A549 (cell line): ENCODE measurements at regions not wholly inside any gene's neighbourhood (a gene's known extent, or its start where the extent isn't known, plus 50 kb on each side); places are given as distances from the start of the nearest gene placed in this dataset.

Experiments used
- ATAC-seq, 2 experiments: fragments of 200-7000 bp in 1 of 2; fragments of >200 bp in 1 of 2; cut with Nextera tagmentation in 1 of 2; cut with Tn5 transposase in 1 of 2; 3 replicates each; pipeline versions ENCODE4 v1.8.0 to v1.9.1; 2018 to 2020; ENCODE audit warnings: mild to moderate bottlenecking in 1 of 2, moderate library complexity in 1 of 2
- CTCF ChIA-PET: fragments of 300-600 bp; sonication (Branson Sonifier 250); formaldehyde crosslinking; extraction: SDS; loops from one replicate; lab custom pipeline; 2021; ENCODE audit warnings: antibody characterized with exemption, inconsistent platforms; lab: Yijun Ruan, JAX
- POLR2A ChIA-PET: fragments of 350-600 bp; formaldehyde crosslinking; extraction: SDS; loops from one replicate; lab custom pipeline; 2021; ENCODE audit warnings: antibody characterized with exemption, inconsistent platforms; lab: Yijun Ruan, JAX
- DNase-seq, 2 experiments: peaks; one replicate each; pipeline versions ENCODE4 v3.0.0 to v3.0.0-alpha.2; 2011 to 2016; ENCODE audit warnings: low read depth in 1 of 2, low spot score in 1 of 2
- FAIRE-seq: peaks from 2 replicates; lab custom pipeline; 2011; peaks lifted over from hg19 to GRCh38; lab: Jason Lieb, UNC
- H3K27ac ChIP-seq, 2 experiments: fragments of >200 bp; sonication (Bioruptor Twin); formaldehyde crosslinking; 3 replicates each; pipeline ENCODE4 v1.5.1; 2016 to 2017
- H3K4me1 ChIP-seq: fragments of >200 bp; sonication (Bioruptor Twin); formaldehyde crosslinking; 3 replicates; pipeline ENCODE4 v1.6.1; 2016
- H3K4me2 ChIP-seq: fragments of >200 bp; sonication (Bioruptor Twin); formaldehyde crosslinking; 3 replicates; pipeline ENCODE4 v1.6.1; 2016
- H3K4me3 ChIP-seq: fragments of >200 bp; sonication (Bioruptor Twin); formaldehyde crosslinking; 3 replicates; pipeline ENCODE4 v1.5.1; 2016
- H3K9me3 ChIP-seq: fragments of >200 bp; sonication (Bioruptor Twin); formaldehyde crosslinking; 3 replicates; pipeline ENCODE4 v1.6.1; 2016
- BHLHE40 ChIP-seq: IDR thresholded peaks from 2 replicates; pipeline ENCODE4 v1.6.1; 2012; ENCODE audit warnings: low read depth, low read length, inconsistent platforms
- CHD2 ChIP-seq: fragments of 150-350 bp; IDR thresholded peaks from 2 replicates; pipeline ENCODE4 v1.6.1; 2014; ENCODE audit warnings: low read length; ENCODE audit not compliant: partially characterized antibody
- EP300 ChIP-seq, 2 experiments: fragments of >200 bp; sonication (Bioruptor Twin); formaldehyde crosslinking; IDR thresholded peaks; 2 replicates in 1 of 2; 3 replicates in 1 of 2; pipeline ENCODE4 v1.6.1; 2016 to 2017
- ESRRA ChIP-seq: fragments of 150-350 bp; IDR thresholded peaks from 2 replicates; pipeline ENCODE4 v1.6.1; 2014; ENCODE audit warnings: mild to moderate bottlenecking, low read length, borderline replicate concordance
- FOSB ChIP-seq: fragments of 250-450 bp; sonication (Bioruptor Pico); IDR thresholded peaks from 2 replicates; pipeline ENCODE4 v1.5.0; 2020; ENCODE audit warnings: mild to moderate bottlenecking, moderate library complexity
- FOXS1 ChIP-seq: fragments of 250-450 bp; sonication (Bioruptor Pico); IDR thresholded peaks from 2 replicates; pipeline ENCODE4 v1.5.0; 2020; ENCODE audit warnings: mild to moderate bottlenecking, moderate library complexity
- HEYL ChIP-seq: fragments of 250-450 bp; sonication (Bioruptor Pico); IDR thresholded peaks from 2 replicates; pipeline ENCODE4 v1.8.0; 2021; ENCODE audit warnings: mild to moderate bottlenecking, moderate library complexity
- MAFK ChIP-seq: fragments of 450-650 bp; IDR thresholded peaks from 2 replicates; pipeline ENCODE4 v1.6.1; 2014; ENCODE audit not compliant: partially characterized antibody
- MAX ChIP-seq: IDR thresholded peaks from 2 replicates; pipeline ENCODE4 v1.6.1; 2012
- NFE2L2 ChIP-seq: fragments of 150-350 bp; conservative IDR thresholded peaks from 2 replicates; pipeline ENCODE4 v1.6.1; 2014; ENCODE audit warnings: low read length
- NPAS2 ChIP-seq: fragments of 250-450 bp; sonication (Bioruptor Pico); IDR thresholded peaks from 2 replicates; pipeline ENCODE4 v1.8.0; 2022; ENCODE audit warnings: mild to moderate bottlenecking, moderate library complexity, borderline replicate concordance
- NR3C1 ChIP-seq: fragments of >200 bp; sonication (Bioruptor Twin); formaldehyde crosslinking; IDR thresholded peaks from 3 replicates; pipeline ENCODE4 v1.6.1; 2017
- PBX3 ChIP-seq: IDR thresholded peaks from 2 replicates; pipeline ENCODE4 v1.6.1; 2012
- POLR2A ChIP-seq: IDR thresholded peaks from 2 replicates; pipeline ENCODE4 v1.6.1; 2012; ENCODE audit warnings: mild to moderate bottlenecking, low read length
- RARB ChIP-seq: fragments of 250-450 bp; sonication (Bioruptor Pico); IDR thresholded peaks from 2 replicates; pipeline ENCODE4 v1.8.0; 2021; ENCODE audit warnings: mild to moderate bottlenecking, moderate library complexity
- REST ChIP-seq: fragments of 200-600 bp; sonication (generic); IDR thresholded peaks from 2 replicates; pipeline ENCODE4 v1.6.1; 2016; ENCODE audit warnings: antibody characterized with exemption, mild to moderate bottlenecking, moderate library complexity
- RFX5 ChIP-seq: fragments of 450-650 bp; IDR thresholded peaks from 2 replicates; pipeline ENCODE4 v1.7.1; 2014; ENCODE audit warnings: antibody characterized with exemption, mild to moderate bottlenecking, moderate library complexity
- RNF2 ChIP-seq: fragments of 200-600 bp; sonication (generic); IDR thresholded peaks from 2 replicates; pipeline ENCODE4 v1.6.1; 2016; ENCODE audit warnings: low read depth, mild to moderate bottlenecking, antibody characterized with exemption, moderate library complexity, borderline replicate concordance
- SREBF2 ChIP-seq: fragments of 450-650 bp; IDR thresholded peaks from 2 replicates; pipeline ENCODE4 v1.6.1; 2014; ENCODE audit warnings: mild to moderate bottlenecking, moderate library complexity
- ZC3H11A ChIP-seq: fragments of 450-650 bp; IDR thresholded peaks from 2 replicates; pipeline ENCODE4 v1.6.1; 2014; ENCODE audit warnings: antibody characterized with exemption, mild to moderate bottlenecking
- ZNF302 ChIP-seq: fragments of 250-450 bp; sonication (Bioruptor Pico); IDR thresholded peaks from 2 replicates; pipeline ENCODE4 v1.9.0; 2021; ENCODE audit warnings: inconsistent platforms, mild to moderate bottlenecking, moderate library complexity
- WGBS: methylation state at CpG from one replicate; pipeline ENCODE4 v1.1.6; 2017; ENCODE audit errors: missing lambda C conversion rate; 5-methylcytosine and 5-hydroxymethylcytosine counted together

GRCh38 chr6:12507636-12508035, 208.9 kb upstream of the PHACTR1 start:
- no peak overlapping the region for H3K4me3 ChIP-seq
- CTCF ChIA-PET, result no interaction called here
- H3K4me1 ChIP-seq, result 0 out of 3 replicates have a peak, but pooled peaks cover 8% of the 10 kb centered on the region
- DNase-seq, result no peak
- WGBS, result 72% methylated on average over 3 of the region's 3 CpGs
- H3K9me3 ChIP-seq, result no peaks in the 10 kb centered on the region
- H3K4me2 ChIP-seq, result no peak overlapping the region
- no peak for ATAC-seq
- H3K27ac ChIP-seq, result peak overlapping the region in 1 of 2 experiments; percentile 22; a peak in 2 of 6 replicates
- no peak for FAIRE-seq
- POLR2A ChIA-PET, result no interaction called here
- TF ChIP-seq REST (no peak), ESRRA (no peak), SREBF2 (no peak), RFX5 (no peak), CHD2 (no peak), RARB (CRISPR knock-in tag) (no peak), ZC3H11A (no peak), ZNF302 (CRISPR knock-in tag) (no peak), RNF2 (no peak), FOXS1 (no peak), EP300 (IDR thresholded peaks at IDR 0.05) (no peak), MAX (no peak), FOSB (CRISPR knock-in tag) (no peak), NFE2L2 (no peak), POLR2A (no peak)
- TF ChIP-seq, all 56 proteins: peak for 0

- no peak overlapping the region for H3K27ac ChIP-seq
- H3K4me1 ChIP-seq, result 0 out of 3 replicates have a peak, but pooled peaks cover 4% of the 10 kb centered on the region
- CTCF ChIA-PET, result no interaction called here
- ATAC-seq (no peak), DNase-seq (no peak), FAIRE-seq (no peak)
- 88% methylated on average over 4 of the region's 4 CpGs for WGBS
- H3K4me2 ChIP-seq, result no peak overlapping the region
- POLR2A ChIA-PET, result no interaction called here
- no peak for TF ChIP-seq BHLHE40
- no peak for TF ChIP-seq NPAS2 (CRISPR knock-in tag)
- TF ChIP-seq EP300 (IDR thresholded peaks at IDR 0.05), result no peak
- no peak for TF ChIP-seq RFX5
- TF ChIP-seq SREBF2, result no peak
- no peak for TF ChIP-seq HEYL (CRISPR knock-in tag)
- no peak for TF ChIP-seq PBX3
- TF ChIP-seq NR3C1, result no peak
- no peak for TF ChIP-seq MAFK
- TF ChIP-seq REST, result no peak
- no peak overlapping the region for H3K4me3 ChIP-seq
- H3K9me3 ChIP-seq, result no peaks in the 10 kb centered on the region
Measured at GRCh38 chr6:12508553-12508952, 208.0 kb upstream of the PHACTR1 start.
